Nucleus accumbens (tissue), 56 donors: ENCODE measurements at regions not wholly inside any gene's neighbourhood (a gene's known extent, or its start where the extent isn't known, plus 50 kb on each side); places are given as distances from the start of the nearest gene placed in this dataset.
"Not testable (repeated sequence)": the region's sequence is repeated elsewhere in the genome, so short reads cannot be mapped to it uniquely, and the experiment has no call there.

ENCODE experiments used
- DNase-seq, 56 donors: peaks; one replicate each; lab custom pipeline; 2025; lab: John Stamatoyannopoulos, UW

- DNase-seq: no peak
Observed at GRCh38 chr16:88309174-88309907, 73.4 kb upstream of the ZNF469 start.

- peak in 1 of 56 donors; percentile 5 for DNase-seq
Observed at GRCh38 chr16:88309908-88310265, 72.9 kb upstream of the ZNF469 start.

GRCh38 chr16:88310796-88311605 lies 71.8 kb upstream of the ZNF469 start:
- no peak for DNase-seq

- DNase-seq: not testable (repeated sequence)
Observed at GRCh38 chr16:88311860-88312259, 70.9 kb upstream of the ZNF469 start.

- no peak for DNase-seq
Observed at GRCh38 chr16:88312732-88313131, 70.0 kb upstream of the ZNF469 start.

GRCh38 chr16:88314991-88315542 lies 67.7 kb upstream of the ZNF469 start:
- DNase-seq: no peak

- no peak for DNase-seq
Observed at GRCh38 chr16:88315543-88316105, 67.1 kb upstream of the ZNF469 start.

- DNase-seq: no peak
Observed at GRCh38 chr16:88316151-88316550, 66.6 kb upstream of the ZNF469 start.

- no peak for DNase-seq
Observed at GRCh38 chr16:88316941-88317612, 65.7 kb upstream of the ZNF469 start.

- DNase-seq: no peak
Observed at GRCh38 chr16:88317613-88317965, 65.2 kb upstream of the ZNF469 start.

GRCh38 chr16:88318051-88318450 lies 64.7 kb upstream of the ZNF469 start:
- no peak for DNase-seq

GRCh38 chr16:88318521-88318920 lies 64.2 kb upstream of the ZNF469 start:
- DNase-seq: no peak

- no peak for DNase-seq
Observed at GRCh38 chr16:88319116-88319965, 63.4 kb upstream of the ZNF469 start.

GRCh38 chr16:88320947-88321634 lies 61.7 kb upstream of the ZNF469 start:
- no peak for DNase-seq

- no peak for DNase-seq
Observed at GRCh38 chr16:88321635-88322499, 60.9 kb upstream of the ZNF469 start.

- no peak for DNase-seq
Observed at GRCh38 chr16:88322500-88322970, 60.2 kb upstream of the ZNF469 start.

- DNase-seq: no peak
Observed at GRCh38 chr16:88323041-88323440, 59.7 kb upstream of the ZNF469 start.
